ENCODE measurements at regions not wholly inside any gene's neighbourhood (a gene's known extent, or its start where the extent isn't known, plus 50 kb on each side); places are given as distances from the start of the nearest gene placed in this dataset.

- DNase-seq (ENCODE audit: low read depth): no peak
Observed at GRCh38 chr9:79362100-79363081, 209.4 kb upstream of the TLE4 start.

- DNase-seq (ENCODE audit: low read depth): no peak
Observed at GRCh38 chr9:79369676-79370075, 202.1 kb upstream of the TLE4 start.

- DNase-seq (ENCODE audit: low read depth): no peak
Observed at GRCh38 chr9:79371301-79371700, 200.5 kb upstream of the TLE4 start.

- no peak for DNase-seq (ENCODE audit: low read depth)
Observed at GRCh38 chr9:79371948-79372555, 199.7 kb upstream of the TLE4 start.

GRCh38 chr9:79377339-79377855, 194.4 kb upstream of the TLE4 start:
- DNase-seq (ENCODE audit: low read depth): no peak

- DNase-seq (ENCODE audit: low read depth): no peak
Observed at GRCh38 chr9:79378107-79378506, 193.7 kb upstream of the TLE4 start.

GRCh38 chr9:79382044-79382443, 189.7 kb upstream of the TLE4 start:
- DNase-seq (ENCODE audit: low read depth): no peak

GRCh38 chr9:79382458-79382857, 189.3 kb upstream of the TLE4 start:
- DNase-seq (ENCODE audit: low read depth): peak; percentile 59

GRCh38 chr9:79383096-79383495, 188.7 kb upstream of the TLE4 start:
- DNase-seq (ENCODE audit: low read depth): peak; percentile 60

- DNase-seq (ENCODE audit: low read depth): no peak
Observed at GRCh38 chr9:79384091-79384490, 187.7 kb upstream of the TLE4 start.

GRCh38 chr9:79384501-79384900, 187.3 kb upstream of the TLE4 start:
- DNase-seq (ENCODE audit: low read depth): peak; percentile 80

GRCh38 chr9:79387101-79387835, 184.5 kb upstream of the TLE4 start:
- DNase-seq (ENCODE audit: low read depth): peak; percentile 95

GRCh38 chr9:79390077-79390698, 181.6 kb upstream of the TLE4 start:
- peak; percentile 97 for DNase-seq (ENCODE audit: low read depth)

- DNase-seq (ENCODE audit: low read depth): peak; percentile 17
Observed at GRCh38 chr9:79390781-79391770, 180.7 kb upstream of the TLE4 start.

GRCh38 chr9:79395228-79395627, 176.5 kb upstream of the TLE4 start:
- DNase-seq (ENCODE audit: low read depth): no peak

GRCh38 chr9:79395755-79396154, 176.0 kb upstream of the TLE4 start:
- DNase-seq (ENCODE audit: low read depth): no peak

- DNase-seq (ENCODE audit: low read depth): no peak
Observed at GRCh38 chr9:79396168-79396567, 175.6 kb upstream of the TLE4 start.

GRCh38 chr9:79403495-79403894, 168.3 kb upstream of the TLE4 start:
- no peak for DNase-seq (ENCODE audit: low read depth)

GRCh38 chr9:79408200-79408599, 163.6 kb upstream of the TLE4 start:
- peak; percentile 24 for DNase-seq (ENCODE audit: low read depth)

- DNase-seq (ENCODE audit: low read depth): peak; percentile 84
Observed at GRCh38 chr9:79408617-79409016, 163.1 kb upstream of the TLE4 start.

Data from myocyte (in vitro differentiated cells).